Left kidney (tissue), 1 donor: ENCODE measurements at regions not wholly inside any gene's neighbourhood (a gene's known extent, or its start where the extent isn't known, plus 50 kb on each side); places are given as distances from the start of the nearest gene placed in this dataset.
"Not testable (repeated sequence)": the region's sequence is repeated elsewhere in the genome, so short reads cannot be mapped to it uniquely, and the experiment has no call there.

Experiments
- DNase-seq: peaks from one replicate; pipeline ENCODE4 v3.0.0-alpha.2; 2013

GRCh38 chr2:16721529-16721928, 55.9 kb upstream of the CYRIA start:
- not testable (repeated sequence) for DNase-seq

- DNase-seq = not testable (repeated sequence)
These were observed 55.1 kb upstream of the CYRIA start for GRCh38 chr2:16720737-16721136.

DNA sequence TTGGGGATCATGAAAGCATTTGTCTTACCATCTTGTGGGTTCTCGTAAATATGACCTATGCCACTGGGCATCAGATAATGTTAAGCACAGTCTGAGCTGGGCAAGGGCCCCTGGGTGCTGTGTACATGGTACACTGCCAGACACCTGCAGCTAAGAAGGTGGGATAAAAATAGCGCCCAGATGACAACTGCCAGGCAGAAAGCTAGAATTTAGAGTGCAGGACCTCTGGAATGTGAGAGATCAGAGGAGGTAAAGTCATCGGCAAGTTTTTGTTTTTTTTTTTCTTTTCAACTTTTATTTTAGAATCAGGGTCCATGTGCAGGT, 53.8 kb upstream of the CYRIA start:
- DNase-seq = no peak

DNA sequence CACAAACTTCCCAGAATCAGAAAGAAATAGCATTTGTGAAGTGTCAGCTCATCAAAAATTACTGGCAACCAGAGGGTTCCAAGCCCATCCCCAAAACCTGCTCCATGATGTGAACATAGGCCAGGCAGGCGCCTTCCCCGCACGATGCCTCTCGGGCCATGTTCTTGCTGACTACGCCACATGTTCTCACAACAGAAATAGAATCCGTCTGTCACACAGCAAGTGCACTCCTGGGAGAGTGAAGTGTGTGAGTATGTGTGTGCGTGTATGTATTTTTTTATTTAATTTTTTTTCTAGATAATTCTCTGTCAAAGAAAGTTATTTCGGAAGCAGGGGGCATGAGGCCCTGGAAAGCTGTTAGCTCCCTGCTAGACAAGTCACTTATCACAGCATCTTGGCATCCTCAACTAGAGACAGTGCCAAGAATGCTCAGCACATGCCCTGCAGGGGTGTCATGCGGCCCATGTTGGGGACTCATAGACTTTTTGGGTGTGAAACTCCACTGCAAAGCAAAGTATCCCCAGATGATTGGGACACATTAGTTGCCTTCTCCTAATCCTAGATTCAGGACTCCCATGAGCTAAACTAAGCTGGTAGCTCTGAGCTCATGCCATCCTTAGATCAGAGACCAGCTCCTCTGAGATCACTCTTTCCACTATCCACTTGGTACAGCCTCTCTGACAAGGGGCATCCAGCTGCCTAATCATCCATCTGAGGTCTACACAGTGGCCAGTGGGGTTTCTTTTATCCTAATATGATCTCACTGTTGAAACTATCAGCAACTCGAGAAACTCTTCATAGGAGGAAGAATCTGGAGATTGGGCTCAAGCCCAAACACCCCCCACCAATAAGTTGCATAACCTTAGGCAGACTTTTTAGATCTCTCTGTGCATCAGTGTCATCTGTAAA, 53.2 kb upstream of the CYRIA start:
- no peak for DNase-seq

GRCh38 chr2:16717477-16717876, 51.8 kb upstream of the CYRIA start:
- DNase-seq = no peak

GRCh38 chr2:16716944-16717343, 51.3 kb upstream of the CYRIA start:
- DNase-seq = no peak

- no peak for DNase-seq
These were observed 50.4 kb upstream of the CYRIA start for GRCh38 chr2:16716024-16716423.
